SK-N-SH (cell line): ENCODE measurements at regions not wholly inside any gene's neighbourhood (a gene's known extent, or its start where the extent isn't known, plus 50 kb on each side); places are given as distances from the start of the nearest gene placed in this dataset.
A peak's percentile ranks its signal among the peaks of the same experiment; 100 is the strongest.

Experiments used
- CTCF ChIA-PET: fragments of 300-600, 350-600 bp; formaldehyde crosslinking; extraction: SDS; loops from one replicate; lab custom pipeline; 2021; lab: Yijun Ruan, JAX
- POLR2A ChIA-PET: fragments of 350-600 bp; sonication (Branson Sonifier 250); formaldehyde crosslinking; extraction: SDS; loops from one replicate; lab custom pipeline; 2020; ENCODE audit warnings: antibody characterized with exemption, inconsistent platforms; lab: Yijun Ruan, JAX
- DNase-seq: peaks from one replicate; pipeline ENCODE4 v3.0.0; 2012
- H2AFZ ChIP-seq: fragments of 200-600 bp; sonication (generic); 2 replicates; pipeline ENCODE4 v1.8.1; 2016; ENCODE audit warnings: antibody characterized with exemption, mild to moderate bottlenecking, low read depth
- H3F3A ChIP-seq: fragments of 200-600 bp; sonication (generic); replicated peaks from 2 replicates; pipeline ENCODE3; 2016; ENCODE audit warnings: antibody characterized with exemption, mild to moderate bottlenecking; ENCODE audit not compliant: insufficient read depth
- H3K27ac ChIP-seq, 2 experiments: fragments of 200-500 bp in 1 of 2; fragments of 200-600 bp in 1 of 2; sonication (Bioruptor generic) in 1 of 2; sonication (generic), shearing (Covaris generic) in 1 of 2; 2 replicates each; pipeline versions ENCODE4 v1.5.1 to v1.6.1; 2014 to 2016; ENCODE audit warnings: low read depth in 2 of 2, inconsistent platforms in 1 of 2, low read length in 1 of 2, mild to moderate bottlenecking in 1 of 2, mixed read lengths in 1 of 2
- H3K27me3 ChIP-seq: fragments of 200-600 bp; sonication (generic), shearing (Covaris generic); 2 replicates; pipeline ENCODE4 v1.6.1; 2016; ENCODE audit warnings: mixed run types; ENCODE audit not compliant: insufficient read depth
- H3K36me3 ChIP-seq, 2 experiments: fragments of 200-500 bp in 1 of 2; fragments of 200-600 bp in 1 of 2; sonication (Bioruptor generic) in 1 of 2; sonication (generic) in 1 of 2; replicated peaks in 1 of 2; 2 replicates each; pipeline versions ENCODE3 to v1.5.1; 2014 to 2016; ENCODE audit warnings: low read length in 1 of 2, mild to moderate bottlenecking in 1 of 2; ENCODE audit not compliant: insufficient read depth in 2 of 2, control insufficient read depth in 1 of 2
- H3K4me1 ChIP-seq, 2 experiments: fragments of 200-500 bp in 1 of 2; fragments of 200-600 bp in 1 of 2; sonication (Bioruptor generic) in 1 of 2; sonication (generic), shearing (Covaris generic) in 1 of 2; 2 replicates each; pipeline versions ENCODE4 v1.5.1 to v1.6.1; 2014 to 2016; ENCODE audit warnings: low read depth in 1 of 2, low read length in 1 of 2, mixed run types in 1 of 2; ENCODE audit not compliant: insufficient read depth in 2 of 2, control insufficient read depth in 1 of 2
- H3K4me2 ChIP-seq: fragments of 200-600 bp; sonication (generic), shearing (Covaris generic); 2 replicates; pipeline ENCODE4 v1.6.1; 2017; ENCODE audit warnings: mixed run types
- H3K4me3 ChIP-seq, 2 experiments: fragments of 200-500 bp in 1 of 2; fragments of 200-600 bp in 1 of 2; sonication (Bioruptor generic) in 1 of 2; sonication (generic), shearing (Covaris generic) in 1 of 2; 2 replicates each; pipeline versions ENCODE4 v1.5.1 to v1.8.1; 2014 to 2016; ENCODE audit warnings: low read depth in 2 of 2, inconsistent platforms in 1 of 2, low read length in 1 of 2, mild to moderate bottlenecking in 1 of 2, mixed read lengths in 1 of 2, moderate library complexity in 1 of 2
- H3K79me2 ChIP-seq: fragments of 200-600 bp; sonication (generic); 2 replicates; pipeline ENCODE4 v1.8.1; 2017; ENCODE audit warnings: mild to moderate bottlenecking; ENCODE audit not compliant: insufficient read depth
- H3K9ac ChIP-seq: fragments of 200-600 bp; sonication (generic); 2 replicates; pipeline ENCODE4 v1.6.1; 2017; ENCODE audit warnings: mixed run types
- H3K9me2 ChIP-seq: fragments of 200-600 bp; sonication (generic); 2 replicates; pipeline ENCODE4 v1.6.1; 2017; ENCODE audit warnings: mixed run types
- H3K9me3 ChIP-seq: fragments of 200-600 bp; sonication (generic); 2 replicates; pipeline ENCODE4 v1.6.1; 2017; ENCODE audit warnings: mixed run types, mild to moderate bottlenecking, moderate library complexity
- H4K20me1 ChIP-seq: fragments of 200-600 bp; sonication (generic); 2 replicates; pipeline ENCODE4 v1.6.1; 2017; ENCODE audit warnings: mild to moderate bottlenecking, mixed run types; ENCODE audit not compliant: insufficient read depth
- CHD2 ChIP-seq: fragments of 150-350 bp; IDR thresholded peaks from 2 replicates; pipeline ENCODE4 v1.6.1; 2018; ENCODE audit warnings: low read length; ENCODE audit not compliant: partially characterized antibody
- EP300 ChIP-seq, 2 experiments: IDR thresholded peaks; 2 replicates each; pipeline versions ENCODE4 v1.4.0 to v1.6.1; 2012; ENCODE audit warnings: borderline replicate concordance in 1 of 2, low read depth in 1 of 2, low read length in 1 of 2
- FOXJ3 ChIP-seq: sonication (generic); formaldehyde crosslinking; IDR thresholded peaks from 2 replicates; pipeline ENCODE4 v1.5.1; 2020; ENCODE audit warnings: mild to moderate bottlenecking, missing genetic modification reagents
- FOXM1 ChIP-seq: IDR thresholded peaks from 2 replicates; pipeline ENCODE4 v1.4.0; 2012; ENCODE audit warnings: low read depth, mild to moderate bottlenecking
- GATA2 ChIP-seq: sonication (generic); formaldehyde crosslinking; IDR thresholded peaks from 2 replicates; pipeline ENCODE4 v1.5.0; 2020; ENCODE audit warnings: mild to moderate bottlenecking, missing genetic modification reagents
- NRF1 ChIP-seq: IDR thresholded peaks from 2 replicates; pipeline ENCODE4 v1.6.1; 2012; ENCODE audit warnings: low read depth, mild to moderate bottlenecking, low read length
- POLR2AphosphoS5 ChIP-seq: IDR thresholded peaks from 2 replicates; pipeline ENCODE4 v1.6.1; 2012; ENCODE audit warnings: low read depth, low read length
- SIN3A ChIP-seq: IDR thresholded peaks from 2 replicates; pipeline ENCODE4 v1.6.1; 2012; ENCODE audit warnings: low read depth, mild to moderate bottlenecking, low read length, moderate library complexity, borderline replicate concordance
- YY1 ChIP-seq: IDR thresholded peaks from 2 replicates; pipeline ENCODE4 v1.4.0; 2012; ENCODE audit warnings: low read depth, mild to moderate bottlenecking
- WGBS: methylation state at CpG from one replicate; pipeline ENCODE4 v1.1.6; 2017; ENCODE audit warnings: low lambda C conversion rate; 5-methylcytosine and 5-hydroxymethylcytosine counted together
- TF ChIP-seq, protein P1 (sequence below): IDR thresholded peaks from 2 replicates; pipeline ENCODE4 v1.4.0; 2012; ENCODE audit warnings: low read depth
- TF ChIP-seq, protein P2 (sequence below): fragments of 150-350 bp; IDR thresholded peaks from 2 replicates; pipeline ENCODE4 v1.6.1; 2016; ENCODE audit warnings: mild to moderate bottlenecking, low read depth, low read length
- TF ChIP-seq, protein P3 (sequence below): IDR thresholded peaks from 2 replicates; pipeline ENCODE4 v1.6.1; 2012; ENCODE audit warnings: mild to moderate bottlenecking, low read depth, low read length, moderate library complexity
- TF ChIP-seq, protein P4 (sequence below): IDR thresholded peaks from 2 replicates; pipeline ENCODE4 v1.4.0; 2012; ENCODE audit warnings: low read depth, borderline replicate concordance

DNA sequence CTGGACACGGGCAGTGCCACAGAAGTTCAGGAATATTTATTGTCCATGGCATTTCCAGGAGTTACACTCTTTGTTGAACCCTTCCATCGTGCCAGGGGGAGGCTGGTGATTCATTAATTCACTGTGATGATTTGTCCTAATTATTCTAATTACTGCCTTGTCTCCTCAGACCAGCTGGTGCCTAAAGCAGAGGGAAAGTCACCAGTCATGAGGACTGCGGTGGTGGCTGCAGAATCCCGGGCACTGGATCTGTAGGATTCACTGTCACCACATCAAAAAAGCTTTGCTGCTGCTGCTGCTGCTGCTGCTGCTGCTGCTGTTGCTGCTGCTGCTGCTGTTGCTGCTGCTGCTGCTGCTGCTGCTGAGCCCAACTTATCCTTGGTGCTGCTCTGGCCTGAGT is 908.2 kb downstream of the TSN start:
- Histone ChIP-seq H3K4me2 (no peak overlapping the region), H3K4me3 (no peak overlapping the region), H3K9ac (no peak overlapping the region), H3K27me3 (no peaks in the 10 kb centered on the region), H3K27ac (no peak overlapping the region), H3K9me3 (no peaks in the 10 kb centered on the region), H3K79me2 (no peaks in the 10 kb centered on the region), H4K20me1 (no peaks in the 10 kb centered on the region), H3K9me2 (no peaks in the 10 kb centered on the region), H3K4me1 (peaks cover 0 to 5% of the 10 kb centered on the region in 2 experiments; a peak in 2 of 4 replicates), H3K36me3 (no peaks in the 10 kb centered on the region), H3F3A (no peaks in the 10 kb centered on the region), H2AFZ (no peak overlapping the region)
- ChIA-PET CTCF (interaction anchor here (1.1 kb wide), 1 partner anchor 12 kb away, joined by 3 read pairs; no protein-coding TSS in a partner anchor), POLR2A (no interaction called here)
- 14% methylated on average over 4 of the region's 4 CpGs for WGBS
- peak; percentile 19 for DNase-seq
- TF ChIP-seq NRF1: no peak
- TF ChIP-seq SIN3A: no peak
- TF ChIP-seq, protein P1, sequence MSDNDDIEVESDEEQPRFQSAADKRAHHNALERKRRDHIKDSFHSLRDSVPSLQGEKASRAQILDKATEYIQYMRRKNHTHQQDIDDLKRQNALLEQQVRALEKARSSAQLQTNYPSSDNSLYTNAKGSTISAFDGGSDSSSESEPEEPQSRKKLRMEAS: no peak
- TF ChIP-seq, protein P2, sequence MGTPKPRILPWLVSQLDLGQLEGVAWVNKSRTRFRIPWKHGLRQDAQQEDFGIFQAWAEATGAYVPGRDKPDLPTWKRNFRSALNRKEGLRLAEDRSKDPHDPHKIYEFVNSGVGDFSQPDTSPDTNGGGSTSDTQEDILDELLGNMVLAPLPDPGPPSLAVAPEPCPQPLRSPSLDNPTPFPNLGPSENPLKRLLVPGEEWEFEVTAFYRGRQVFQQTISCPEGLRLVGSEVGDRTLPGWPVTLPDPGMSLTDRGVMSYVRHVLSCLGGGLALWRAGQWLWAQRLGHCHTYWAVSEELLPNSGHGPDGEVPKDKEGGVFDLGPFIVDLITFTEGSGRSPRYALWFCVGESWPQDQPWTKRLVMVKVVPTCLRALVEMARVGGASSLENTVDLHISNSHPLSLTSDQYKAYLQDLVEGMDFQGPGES: no peak
- TF ChIP-seq CHD2: no peak
- TF ChIP-seq FOXJ3 (CRISPR knock-in tag): no peak
- no peak for TF ChIP-seq FOXM1
- TF ChIP-seq YY1: no peak
- TF ChIP-seq, protein P3, sequence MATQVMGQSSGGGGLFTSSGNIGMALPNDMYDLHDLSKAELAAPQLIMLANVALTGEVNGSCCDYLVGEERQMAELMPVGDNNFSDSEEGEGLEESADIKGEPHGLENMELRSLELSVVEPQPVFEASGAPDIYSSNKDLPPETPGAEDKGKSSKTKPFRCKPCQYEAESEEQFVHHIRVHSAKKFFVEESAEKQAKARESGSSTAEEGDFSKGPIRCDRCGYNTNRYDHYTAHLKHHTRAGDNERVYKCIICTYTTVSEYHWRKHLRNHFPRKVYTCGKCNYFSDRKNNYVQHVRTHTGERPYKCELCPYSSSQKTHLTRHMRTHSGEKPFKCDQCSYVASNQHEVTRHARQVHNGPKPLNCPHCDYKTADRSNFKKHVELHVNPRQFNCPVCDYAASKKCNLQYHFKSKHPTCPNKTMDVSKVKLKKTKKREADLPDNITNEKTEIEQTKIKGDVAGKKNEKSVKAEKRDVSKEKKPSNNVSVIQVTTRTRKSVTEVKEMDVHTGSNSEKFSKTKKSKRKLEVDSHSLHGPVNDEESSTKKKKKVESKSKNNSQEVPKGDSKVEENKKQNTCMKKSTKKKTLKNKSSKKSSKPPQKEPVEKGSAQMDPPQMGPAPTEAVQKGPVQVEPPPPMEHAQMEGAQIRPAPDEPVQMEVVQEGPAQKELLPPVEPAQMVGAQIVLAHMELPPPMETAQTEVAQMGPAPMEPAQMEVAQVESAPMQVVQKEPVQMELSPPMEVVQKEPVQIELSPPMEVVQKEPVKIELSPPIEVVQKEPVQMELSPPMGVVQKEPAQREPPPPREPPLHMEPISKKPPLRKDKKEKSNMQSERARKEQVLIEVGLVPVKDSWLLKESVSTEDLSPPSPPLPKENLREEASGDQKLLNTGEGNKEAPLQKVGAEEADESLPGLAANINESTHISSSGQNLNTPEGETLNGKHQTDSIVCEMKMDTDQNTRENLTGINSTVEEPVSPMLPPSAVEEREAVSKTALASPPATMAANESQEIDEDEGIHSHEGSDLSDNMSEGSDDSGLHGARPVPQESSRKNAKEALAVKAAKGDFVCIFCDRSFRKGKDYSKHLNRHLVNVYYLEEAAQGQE: no peak
- TF ChIP-seq, protein P4, sequence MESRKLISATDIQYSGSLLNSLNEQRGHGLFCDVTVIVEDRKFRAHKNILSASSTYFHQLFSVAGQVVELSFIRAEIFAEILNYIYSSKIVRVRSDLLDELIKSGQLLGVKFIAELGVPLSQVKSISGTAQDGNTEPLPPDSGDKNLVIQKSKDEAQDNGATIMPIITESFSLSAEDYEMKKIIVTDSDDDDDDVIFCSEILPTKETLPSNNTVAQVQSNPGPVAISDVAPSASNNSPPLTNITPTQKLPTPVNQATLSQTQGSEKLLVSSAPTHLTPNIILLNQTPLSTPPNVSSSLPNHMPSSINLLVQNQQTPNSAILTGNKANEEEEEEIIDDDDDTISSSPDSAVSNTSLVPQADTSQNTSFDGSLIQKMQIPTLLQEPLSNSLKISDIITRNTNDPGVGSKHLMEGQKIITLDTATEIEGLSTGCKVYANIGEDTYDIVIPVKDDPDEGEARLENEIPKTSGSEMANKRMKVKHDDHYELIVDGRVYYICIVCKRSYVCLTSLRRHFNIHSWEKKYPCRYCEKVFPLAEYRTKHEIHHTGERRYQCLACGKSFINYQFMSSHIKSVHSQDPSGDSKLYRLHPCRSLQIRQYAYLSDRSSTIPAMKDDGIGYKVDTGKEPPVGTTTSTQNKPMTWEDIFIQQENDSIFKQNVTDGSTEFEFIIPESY: no peak
- no peak for TF ChIP-seq EP300 (IDR thresholded peaks at IDR 0.05; ENCODE audit: borderline replicate concordance in 1 of 2, low read depth in 1 of 2, low read length in 1 of 2)
- no peak for TF ChIP-seq POLR2AphosphoS5
- TF ChIP-seq GATA2 (CRISPR knock-in tag): no peak
